Tibial artery (tissue), 4 donors: ENCODE measurements at regions not wholly inside any gene's neighbourhood (a gene's known extent, or its start where the extent isn't known, plus 50 kb on each side); places are given as distances from the start of the nearest gene placed in this dataset.

ENCODE experiments used
- DNase-seq, 2 donors: peaks; one replicate each; pipeline ENCODE4 v3.0.0-alpha.2; 2019
- H3K27ac ChIP-seq, 2 donors: fragments of 200-600 bp; sonication (generic) in 1 of 2; 1 replicate in 1 of 2; 2 replicates in 1 of 2; pipeline ENCODE4 v1.5.1; 2018 to 2019; ENCODE audit warnings: mild to moderate bottlenecking in 1 of 2
- H3K27me3 ChIP-seq, 2 donors: fragments of 200-600 bp; sonication (generic) in 1 of 2; one replicate each; pipeline versions ENCODE4 v1.5.1 to v1.6.0; 2016 to 2019
- H3K36me3 ChIP-seq, 3 donors: fragments of 200-600 bp; sonication (generic) in 2 of 3; one replicate each; pipeline ENCODE4 v1.5.1; 2016 to 2019; ENCODE audit warnings: mild to moderate bottlenecking in 2 of 3
- H3K4me1 ChIP-seq, 4 donors: fragments of 200-600 bp; sonication (generic) in 2 of 4; 1 replicate in 3 of 4; 2 replicates in 1 of 4; pipeline ENCODE4 v1.5.1; 2016 to 2019
- H3K4me3 ChIP-seq, 2 donors: fragments of 200-600 bp; sonication (generic) in 1 of 2; 1 replicate in 1 of 2; 2 replicates in 1 of 2; pipeline ENCODE4 v1.5.1; 2018 to 2019; ENCODE audit warnings: mild to moderate bottlenecking in 2 of 2
- H3K9me3 ChIP-seq, 3 donors: fragments of 200-600 bp; sonication (generic) in 1 of 3; one replicate each; pipeline ENCODE4 v1.5.1; 2016 to 2019
- intact Hi-C: fragments of 100-400 bp; cut with DNase I; formaldehyde crosslinking; loops from one replicate; pipeline ENCODE4 v1.15.0; 2023; ENCODE audit warnings: low total_unique reads
- TF ChIP-seq, protein P1 (sequence below), 2 experiments: fragments of 200-600 bp in 1 of 2; fragments of 450-650 bp in 1 of 2; IDR thresholded peaks; one replicate each; pipeline ENCODE4 v1.5.1; 2017 to 2019; ENCODE audit warnings: antibody characterized with exemption in 2 of 2, mild to moderate bottlenecking in 1 of 2, moderate library complexity in 1 of 2

DNA sequence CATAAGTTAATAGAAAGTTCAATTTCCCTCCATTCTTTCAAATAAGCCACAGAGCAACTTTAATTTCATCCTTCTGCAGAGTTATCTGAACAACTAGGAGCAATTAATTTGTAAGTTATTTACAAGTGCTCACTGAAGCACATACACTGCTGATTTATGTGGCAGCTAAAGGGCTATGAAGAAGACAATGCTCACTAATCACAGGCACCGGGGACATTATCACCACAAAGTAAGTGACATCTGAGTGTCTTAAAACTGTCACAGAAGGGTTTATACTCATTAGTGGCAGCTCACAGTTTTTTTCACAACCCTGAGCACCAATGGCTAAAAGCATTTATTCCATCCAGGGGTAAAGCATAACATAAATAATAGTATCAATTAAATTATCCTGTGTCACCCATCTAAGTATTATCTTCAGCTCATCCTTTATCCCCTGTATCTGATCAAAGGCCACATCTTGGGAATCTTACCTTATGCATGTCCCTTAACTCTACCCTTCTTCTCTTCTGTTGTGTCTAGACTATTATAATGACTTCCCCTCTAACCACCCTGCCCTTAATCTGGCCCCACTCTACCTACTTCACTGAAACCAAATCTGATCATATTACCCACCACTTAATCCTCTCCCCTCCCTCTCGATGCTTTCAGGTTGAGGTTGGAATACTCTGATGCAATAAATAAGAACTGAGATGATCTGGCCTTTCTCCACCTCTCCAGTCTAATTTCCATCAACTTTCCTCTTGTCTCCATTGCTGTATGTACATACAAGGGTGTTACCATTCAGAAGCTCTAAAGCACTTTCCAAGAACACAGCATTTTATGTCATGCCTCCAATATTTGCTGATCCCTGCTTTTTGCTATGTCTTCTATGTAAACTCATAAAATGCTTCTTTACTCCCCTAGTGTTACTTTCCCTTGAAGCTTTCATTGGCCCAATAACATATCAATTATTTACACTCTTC lies 252.7 kb downstream of the CASP12 start:
- H3K27me3 ChIP-seq: no peaks in the 10 kb centered on the region
- no peaks in the 10 kb centered on the region for H3K4me1 ChIP-seq
- H3K4me3 ChIP-seq: no peak overlapping the region
- no peaks in the 10 kb centered on the region for H3K36me3 ChIP-seq
- no peak overlapping the region for H3K27ac ChIP-seq
- TF ChIP-seq, protein P1, sequence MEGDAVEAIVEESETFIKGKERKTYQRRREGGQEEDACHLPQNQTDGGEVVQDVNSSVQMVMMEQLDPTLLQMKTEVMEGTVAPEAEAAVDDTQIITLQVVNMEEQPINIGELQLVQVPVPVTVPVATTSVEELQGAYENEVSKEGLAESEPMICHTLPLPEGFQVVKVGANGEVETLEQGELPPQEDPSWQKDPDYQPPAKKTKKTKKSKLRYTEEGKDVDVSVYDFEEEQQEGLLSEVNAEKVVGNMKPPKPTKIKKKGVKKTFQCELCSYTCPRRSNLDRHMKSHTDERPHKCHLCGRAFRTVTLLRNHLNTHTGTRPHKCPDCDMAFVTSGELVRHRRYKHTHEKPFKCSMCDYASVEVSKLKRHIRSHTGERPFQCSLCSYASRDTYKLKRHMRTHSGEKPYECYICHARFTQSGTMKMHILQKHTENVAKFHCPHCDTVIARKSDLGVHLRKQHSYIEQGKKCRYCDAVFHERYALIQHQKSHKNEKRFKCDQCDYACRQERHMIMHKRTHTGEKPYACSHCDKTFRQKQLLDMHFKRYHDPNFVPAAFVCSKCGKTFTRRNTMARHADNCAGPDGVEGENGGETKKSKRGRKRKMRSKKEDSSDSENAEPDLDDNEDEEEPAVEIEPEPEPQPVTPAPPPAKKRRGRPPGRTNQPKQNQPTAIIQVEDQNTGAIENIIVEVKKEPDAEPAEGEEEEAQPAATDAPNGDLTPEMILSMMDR (IDR thresholded peaks at IDR 0.05): no peak
- no peaks in the 10 kb centered on the region for H3K9me3 ChIP-seq
- intact Hi-C loops: no loop called here
- DNase-seq: no peak

DNA sequence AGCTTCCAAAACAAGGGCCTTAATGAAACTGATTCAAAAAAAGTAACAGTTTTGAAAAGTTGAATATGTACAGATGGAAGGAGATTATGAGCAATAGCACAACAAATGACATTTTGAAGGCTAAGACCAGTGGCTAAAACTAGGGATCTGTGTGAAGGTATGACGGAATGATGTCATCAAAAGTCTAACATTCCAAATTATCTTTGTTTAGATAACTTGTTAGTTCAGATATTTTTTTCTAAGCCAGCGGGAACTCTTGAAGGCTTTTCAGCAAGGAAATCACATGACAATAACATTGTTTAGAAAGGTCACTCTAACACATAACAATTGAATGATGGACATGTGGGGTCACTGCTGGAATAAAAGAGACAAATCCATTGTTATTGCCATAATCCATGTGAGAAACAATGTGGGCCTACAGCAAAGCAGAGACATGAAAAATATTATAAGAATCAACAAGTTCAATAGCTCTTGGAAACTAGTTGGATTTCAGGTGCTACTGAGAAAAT lies 260.5 kb downstream of the CASP12 start:
- TF ChIP-seq, protein P1 (IDR thresholded peaks at IDR 0.05): no peak
- Histone ChIP-seq H3K9me3 (no peaks in the 10 kb centered on the region), H3K27me3 (no peaks in the 10 kb centered on the region), H3K36me3 (no peaks in the 10 kb centered on the region), H3K4me3 (no peak overlapping the region), H3K4me1 (no peaks in the 10 kb centered on the region), H3K27ac (no peak overlapping the region)
- intact Hi-C loops: no loop called here
- no peak for DNase-seq

DNA sequence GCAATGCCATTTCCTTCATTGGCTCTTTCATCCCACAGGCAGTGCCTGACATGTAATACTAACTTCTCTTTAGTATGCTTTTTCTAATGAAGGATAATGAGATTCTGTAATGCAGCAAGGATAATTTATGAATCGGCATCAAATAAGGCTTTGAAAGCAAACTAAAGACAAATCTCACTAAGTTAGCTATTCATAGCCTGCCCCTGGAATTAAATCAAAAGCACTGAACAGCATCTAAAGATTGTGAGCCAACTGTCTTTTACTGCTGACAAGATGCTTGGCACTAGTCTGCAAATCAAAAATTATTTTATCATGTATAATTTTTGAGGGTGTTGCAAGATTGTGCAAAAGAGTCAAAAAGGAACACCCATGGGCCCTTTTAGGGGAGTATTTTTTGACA lies 265.0 kb downstream of the CASP12 start:
- intact Hi-C loops: no loop called here
- TF ChIP-seq, protein P1 (IDR thresholded peaks at IDR 0.05): no peak
- Histone ChIP-seq H3K36me3 (no peaks in the 10 kb centered on the region), H3K4me1 (no peaks in the 10 kb centered on the region), H3K9me3 (no peaks in the 10 kb centered on the region), H3K27me3 (no peaks in the 10 kb centered on the region), H3K4me3 (no peak overlapping the region), H3K27ac (no peak overlapping the region)
- DNase-seq: no peak

DNA sequence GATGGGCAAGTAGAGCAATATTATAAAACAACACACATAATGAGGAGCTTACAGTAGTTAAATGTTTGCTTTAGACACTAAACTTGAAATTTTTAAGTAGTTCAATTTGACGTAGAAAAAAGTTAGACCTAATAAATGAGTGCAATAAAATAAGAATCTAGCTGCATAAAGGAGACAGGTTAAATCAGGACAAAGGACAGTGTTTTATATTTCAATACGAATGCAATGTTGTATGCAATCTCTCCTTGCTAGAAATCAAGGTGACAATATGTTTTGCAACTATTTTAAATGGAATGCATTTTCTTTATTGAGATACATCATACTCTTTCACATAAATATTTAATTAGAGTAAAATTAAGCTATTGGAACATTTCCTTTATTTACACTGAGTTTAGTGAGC lies 267.9 kb downstream of the CASP12 start:
- Histone ChIP-seq H3K27ac (no peak overlapping the region), H3K27me3 (no peaks in the 10 kb centered on the region), H3K36me3 (no peaks in the 10 kb centered on the region), H3K9me3 (no peaks in the 10 kb centered on the region), H3K4me3 (no peak overlapping the region), H3K4me1 (no peaks in the 10 kb centered on the region)
- TF ChIP-seq, protein P1 (IDR thresholded peaks at IDR 0.05): no peak
- intact Hi-C loops: no loop called here
- DNase-seq: no peak

DNA sequence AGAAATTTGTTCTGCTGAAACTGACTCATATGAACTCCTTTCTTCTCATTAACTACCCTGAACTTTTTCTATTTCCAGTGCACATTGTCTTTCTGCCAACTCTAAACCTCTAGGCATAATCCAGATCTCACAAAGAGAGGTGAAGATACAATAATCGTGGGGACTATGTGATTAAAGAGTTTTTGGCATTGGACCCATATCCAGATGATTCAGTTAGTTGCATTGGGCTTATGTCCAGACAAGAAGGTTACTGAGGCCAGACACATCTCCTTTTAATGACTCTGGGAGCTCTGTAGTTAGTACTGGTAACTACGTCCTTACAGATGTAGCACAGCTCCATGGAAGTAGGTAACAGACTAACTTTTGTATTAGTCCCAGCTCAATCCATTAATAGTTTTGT lies 273.0 kb downstream of the CASP12 start:
- Histone ChIP-seq H3K36me3 (no peaks in the 10 kb centered on the region), H3K4me1 (no peaks in the 10 kb centered on the region), H3K9me3 (no peaks in the 10 kb centered on the region), H3K4me3 (no peak overlapping the region), H3K27ac (no peak overlapping the region), H3K27me3 (no peaks in the 10 kb centered on the region)
- intact Hi-C loops: no loop called here
- TF ChIP-seq, protein P1 (IDR thresholded peaks at IDR 0.05): no peak
- no peak for DNase-seq
